ENCODE measurements at regions not wholly inside any gene's neighbourhood (a gene's known extent, or its start where the extent isn't known, plus 50 kb on each side); places are given as distances from the start of the nearest gene placed in this dataset.

DNA sequence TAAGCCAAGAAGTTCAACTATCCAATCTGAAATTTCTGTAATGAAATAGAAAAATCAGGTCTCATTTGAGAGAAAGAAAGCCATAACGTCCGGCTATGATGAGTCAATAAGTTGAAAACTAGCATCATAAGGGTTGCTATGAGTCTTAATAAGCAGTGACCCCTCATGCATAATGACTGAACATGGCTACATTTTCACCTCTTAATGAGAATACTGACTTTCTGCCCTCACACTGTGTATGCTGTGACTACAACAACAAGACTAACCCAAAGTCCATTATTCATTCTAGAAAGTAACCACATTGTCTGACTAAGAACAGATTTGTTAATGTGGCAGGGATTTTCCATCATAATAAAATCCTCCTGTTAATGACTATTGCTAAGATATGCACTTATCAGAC lies 884.0 kb upstream of the CADM2 start:
- no peak for ATAC-seq

GRCh38 chr3:84077479-84077878 lies 881.3 kb upstream of the CADM2 start:
- 0 out of 3 replicates have a peak, but pooled peaks have one; percentile 43 for ATAC-seq
- TF ChIP-seq TCF4 (CRISPR knock-in tag; IDR thresholded peaks at IDR 0.05; ENCODE audit: borderline replicate concordance) (no peak), GLIS3 (CRISPR knock-in tag; IDR thresholded peaks at IDR 0.05) (no peak), RARB (CRISPR knock-in tag; IDR thresholded peaks at IDR 0.05) (no peak), TOX (CRISPR knock-in tag; IDR thresholded peaks at IDR 0.05; ENCODE audit: borderline replicate concordance) (no peak), CSDC2 (CRISPR knock-in tag; IDR thresholded peaks at IDR 0.05) (no peak), ZFP3 (CRISPR knock-in tag; IDR thresholded peaks at IDR 0.05) (no peak), ZNF565 (CRISPR knock-in tag; conservative IDR thresholded peaks at IDR 0.05; ENCODE audit: low read depth) (no peak), BACH2 (CRISPR knock-in tag; IDR thresholded peaks at IDR 0.05; ENCODE audit: borderline replicate concordance) (no peak), ARNTL (CRISPR knock-in tag; IDR thresholded peaks at IDR 0.05; ENCODE audit: borderline replicate concordance, low read depth) (no peak), ZFP30 (CRISPR knock-in tag; IDR thresholded peaks at IDR 0.05) (no peak), OSR1 (CRISPR knock-in tag; IDR thresholded peaks at IDR 0.05) (no peak), ZNF70 (CRISPR knock-in tag; IDR thresholded peaks at IDR 0.05) (no peak), SNAI2 (CRISPR knock-in tag; IDR thresholded peaks at IDR 0.05) (no peak), TSHZ2 (CRISPR knock-in tag; IDR thresholded peaks at IDR 0.05) (no peak), ESRRG (CRISPR knock-in tag; IDR thresholded peaks at IDR 0.05) (no peak), PATZ1 (CRISPR knock-in tag; IDR thresholded peaks at IDR 0.05; ENCODE audit: borderline replicate concordance) (no peak)
- TF ChIP-seq, protein P1, sequence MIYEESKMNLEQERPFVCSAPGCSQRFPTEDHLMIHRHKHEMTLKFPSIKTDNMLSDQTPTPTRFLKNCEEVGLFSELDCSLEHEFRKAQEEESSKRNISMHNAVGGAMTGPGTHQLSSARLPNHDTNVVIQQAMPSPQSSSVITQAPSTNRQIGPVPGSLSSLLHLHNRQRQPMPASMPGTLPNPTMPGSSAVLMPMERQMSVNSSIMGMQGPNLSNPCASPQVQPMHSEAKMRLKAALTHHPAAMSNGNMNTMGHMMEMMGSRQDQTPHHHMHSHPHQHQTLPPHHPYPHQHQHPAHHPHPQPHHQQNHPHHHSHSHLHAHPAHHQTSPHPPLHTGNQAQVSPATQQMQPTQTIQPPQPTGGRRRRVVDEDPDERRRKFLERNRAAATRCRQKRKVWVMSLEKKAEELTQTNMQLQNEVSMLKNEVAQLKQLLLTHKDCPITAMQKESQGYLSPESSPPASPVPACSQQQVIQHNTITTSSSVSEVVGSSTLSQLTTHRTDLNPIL (CRISPR knock-in tag; IDR thresholded peaks at IDR 0.05; ENCODE audit: low read depth), result no peak

More for the DNA sequence above, 884.0 kb upstream of the CADM2 start:
- TF ChIP-seq GLIS3 (CRISPR knock-in tag; IDR thresholded peaks at IDR 0.05) (no peak), ISL1 (CRISPR knock-in tag; IDR thresholded peaks at IDR 0.05) (no peak), BACH2 (CRISPR knock-in tag; IDR thresholded peaks at IDR 0.05; ENCODE audit: borderline replicate concordance) (no peak), OSR1 (CRISPR knock-in tag; IDR thresholded peaks at IDR 0.05) (no peak), ESRRG (CRISPR knock-in tag; IDR thresholded peaks at IDR 0.05) (no peak), ZNF8 (CRISPR knock-in tag; IDR thresholded peaks at IDR 0.05) (no peak)
- TF ChIP-seq, protein P1 (CRISPR knock-in tag; IDR thresholded peaks at IDR 0.05; ENCODE audit: low read depth), result no peak

- no peak for ATAC-seq
- TF ChIP-seq RARB (CRISPR knock-in tag; IDR thresholded peaks at IDR 0.05) (no peak), ARNTL (CRISPR knock-in tag; IDR thresholded peaks at IDR 0.05; ENCODE audit: borderline replicate concordance, low read depth) (no peak), ZNF70 (CRISPR knock-in tag; IDR thresholded peaks at IDR 0.05) (no peak), GLIS3 (CRISPR knock-in tag; IDR thresholded peaks at IDR 0.05) (no peak)
- TF ChIP-seq, protein P1 (CRISPR knock-in tag; IDR thresholded peaks at IDR 0.05; ENCODE audit: low read depth), result no peak
Observed at GRCh38 chr3:84082726-84083125, 876.1 kb upstream of the CADM2 start.

DNA sequence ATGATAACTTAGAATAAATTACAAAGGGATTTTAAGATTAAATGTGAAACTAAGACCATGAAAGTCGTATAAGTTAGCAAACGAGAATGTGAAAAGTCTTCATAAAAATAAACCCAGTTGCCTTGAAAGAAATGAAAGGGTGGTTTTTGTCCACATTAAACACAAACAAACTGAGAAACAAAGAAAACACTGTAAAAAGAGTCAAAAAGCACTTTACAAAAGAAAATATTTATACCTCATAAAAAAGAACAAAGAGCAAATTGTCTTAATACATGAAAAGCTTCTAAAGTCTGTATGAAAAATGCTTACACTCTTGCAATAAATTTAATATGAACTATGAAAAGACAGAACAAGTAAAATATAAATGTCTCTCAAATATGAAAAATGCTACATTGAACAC lies 865.9 kb upstream of the CADM2 start:
- ATAC-seq, result no peak
- TF ChIP-seq SNAI2 (CRISPR knock-in tag; IDR thresholded peaks at IDR 0.05), result no peak
- no peak for TF ChIP-seq ZNF70 (CRISPR knock-in tag; IDR thresholded peaks at IDR 0.05)
- no peak for TF ChIP-seq CSDC2 (CRISPR knock-in tag; IDR thresholded peaks at IDR 0.05)
- TF ChIP-seq PATZ1 (CRISPR knock-in tag; IDR thresholded peaks at IDR 0.05; ENCODE audit: borderline replicate concordance), result no peak
- no peak for TF ChIP-seq ZFP30 (CRISPR knock-in tag; IDR thresholded peaks at IDR 0.05)
- TF ChIP-seq, protein P1 (CRISPR knock-in tag; IDR thresholded peaks at IDR 0.05; ENCODE audit: low read depth), result no peak
- TF ChIP-seq OSR1 (CRISPR knock-in tag; IDR thresholded peaks at IDR 0.05), result no peak
- no peak for TF ChIP-seq POU6F1 (CRISPR knock-in tag; IDR thresholded peaks at IDR 0.05; ENCODE audit: borderline replicate concordance, low read depth)
- no peak for TF ChIP-seq ZFP3 (CRISPR knock-in tag; IDR thresholded peaks at IDR 0.05)
- TF ChIP-seq ESRRG (CRISPR knock-in tag; IDR thresholded peaks at IDR 0.05), result no peak
- TF ChIP-seq TCF4 (CRISPR knock-in tag; IDR thresholded peaks at IDR 0.05; ENCODE audit: borderline replicate concordance), result no peak
- TF ChIP-seq TOX (CRISPR knock-in tag; IDR thresholded peaks at IDR 0.05; ENCODE audit: borderline replicate concordance), result no peak
